ENCODE measurements at regions not wholly inside any gene's neighbourhood (a gene's known extent, or its start where the extent isn't known, plus 50 kb on each side); places are given as distances from the start of the nearest gene placed in this dataset.

DNA sequence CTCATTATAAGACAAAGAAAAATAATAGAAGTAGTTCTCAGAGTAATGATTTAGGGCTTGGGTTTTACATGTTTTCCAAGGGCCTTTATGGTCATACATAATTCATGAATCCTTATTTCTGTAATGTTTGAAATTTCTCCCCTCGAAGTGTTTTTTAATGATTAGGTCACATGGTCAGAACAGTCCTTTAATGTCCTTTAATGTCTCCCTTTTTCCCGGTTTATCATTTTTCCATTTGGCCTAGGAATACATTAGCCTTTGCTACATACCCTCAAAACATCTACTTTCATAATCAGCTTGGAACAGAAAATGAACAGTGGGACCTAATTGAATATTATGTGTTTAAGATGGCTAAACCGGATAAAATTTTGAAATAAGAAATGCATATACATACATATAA is 159.9 kb upstream of the ROBO2 start:
- Histone ChIP-seq H3K27me3 (ENCODE audit: control insufficient read depth in 1 of 2, insufficient read depth in 1 of 2, low read length in 2 of 2) (no peaks in the 10 kb centered on the region), H3K9ac (ENCODE audit: low read length) (no peak overlapping the region), H3K79me1 (replicated peaks; ENCODE audit: low read length, poor library complexity, severe bottlenecking) (no peaks in the 10 kb centered on the region), H4K8ac (ENCODE audit: low read length) (no peak overlapping the region), H2AK5ac (ENCODE audit: low read length, severe bottlenecking) (no peak overlapping the region), H3K18ac (ENCODE audit: low read depth in 1 of 2, low read length in 2 of 2) (no peak overlapping the region), H3K27ac (ENCODE audit: low read length, poor library complexity, severe bottlenecking) (no peak overlapping the region), H3K4ac (ENCODE audit: low read depth in 1 of 2, low read length in 2 of 2) (no peak overlapping the region), H2BK5ac (ENCODE audit: low read depth, low read length, poor library complexity, severe bottlenecking) (no peak overlapping the region), H2BK12ac (ENCODE audit: low read length in 2 of 2) (no peak overlapping the region), H3K14ac (ENCODE audit: low read length in 2 of 2) (no peak overlapping the region), H3K4me3 (ENCODE audit: insufficient read depth in 1 of 2, low read depth in 1 of 2, low read length in 2 of 2) (no peak overlapping the region), H4K91ac (ENCODE audit: low read length) (no peak overlapping the region), H3K4me1 (ENCODE audit: control insufficient read depth, insufficient read depth, low read depth, low read length) (no peaks in the 10 kb centered on the region), H2BK120ac (ENCODE audit: low read depth, low read length) (no peak overlapping the region), H3K4me2 (ENCODE audit: low read length, poor library complexity, severe bottlenecking) (no peak overlapping the region), H3K9me3 (ENCODE audit: control insufficient read depth, low read length) (no peaks in the 10 kb centered on the region), H2BK15ac (ENCODE audit: low read depth, poor library complexity, severe bottlenecking) (no peak overlapping the region), H3K23ac (ENCODE audit: low read length in 2 of 2) (no peak overlapping the region), H2AFZ (ENCODE audit: low read depth, low read length) (no peak overlapping the region), H3K36me3 (ENCODE audit: control insufficient read depth in 1 of 2, insufficient read depth in 2 of 2, low read depth in 1 of 2, low read length in 2 of 2) (no peaks in the 10 kb centered on the region)
- WGBS = 100% methylated on average over 2 of the region's 3 CpGs
- no peak for DNase-seq

DNA sequence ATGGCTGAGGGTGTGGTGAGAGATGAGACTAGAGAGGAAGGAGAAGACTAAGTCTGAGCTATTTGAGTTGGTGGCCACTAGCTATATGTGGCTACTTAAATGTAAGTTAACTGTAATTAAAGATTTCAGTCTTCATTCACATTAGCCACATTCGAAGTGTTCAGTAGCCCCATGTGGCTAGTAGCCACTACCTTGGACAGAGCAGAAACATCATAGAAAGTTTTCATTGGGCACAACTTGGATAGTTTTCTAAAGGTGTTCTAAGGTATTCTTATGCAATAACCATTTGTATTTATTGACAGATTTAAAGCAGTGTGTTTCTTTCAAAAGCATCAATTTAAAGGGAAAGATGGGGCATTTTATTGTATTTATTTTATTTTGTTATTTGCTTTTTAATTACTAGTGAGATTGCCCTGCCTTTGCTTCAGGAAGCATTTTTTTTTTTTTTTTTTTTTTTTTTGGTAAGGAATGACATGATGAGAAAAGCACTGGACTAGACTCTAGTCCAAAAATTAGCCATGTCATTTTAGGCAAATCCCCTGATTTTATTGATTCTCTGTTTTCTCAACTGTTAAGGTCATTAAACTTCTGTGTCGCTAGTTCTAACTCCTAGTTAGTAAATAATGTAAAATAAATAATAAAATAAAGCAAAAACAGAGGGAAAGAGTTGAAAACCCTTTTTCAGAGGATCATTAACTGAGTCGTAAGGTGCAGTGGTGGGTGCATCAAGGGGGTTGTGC is 153.0 kb upstream of the ROBO2 start:
- WGBS = 93% methylated on average over 2 of the region's 3 CpGs
- Histone ChIP-seq H3K4ac (ENCODE audit: low read depth in 1 of 2, low read length in 2 of 2) (no peak overlapping the region), H3K79me1 (replicated peaks; ENCODE audit: low read length, poor library complexity, severe bottlenecking) (no peaks in the 10 kb centered on the region), H2AK5ac (ENCODE audit: low read length, severe bottlenecking) (no peak overlapping the region), H2BK120ac (ENCODE audit: low read depth, low read length) (no peak overlapping the region), H2AFZ (ENCODE audit: low read depth, low read length) (no peak overlapping the region), H2BK12ac (ENCODE audit: low read length in 2 of 2) (no peak overlapping the region), H3K36me3 (ENCODE audit: control insufficient read depth in 1 of 2, insufficient read depth in 2 of 2, low read depth in 1 of 2, low read length in 2 of 2) (no peaks in the 10 kb centered on the region), H2BK5ac (ENCODE audit: low read depth, low read length, poor library complexity, severe bottlenecking) (no peak overlapping the region), H2BK15ac (ENCODE audit: low read depth, poor library complexity, severe bottlenecking) (no peak overlapping the region), H3K18ac (ENCODE audit: low read depth in 1 of 2, low read length in 2 of 2) (no peak overlapping the region), H3K14ac (ENCODE audit: low read length in 2 of 2) (no peak overlapping the region), H3K9ac (ENCODE audit: low read length) (no peak overlapping the region), H4K8ac (ENCODE audit: low read length) (no peak overlapping the region), H3K27me3 (ENCODE audit: control insufficient read depth in 1 of 2, insufficient read depth in 1 of 2, low read length in 2 of 2) (no peaks in the 10 kb centered on the region), H3K4me2 (ENCODE audit: low read length, poor library complexity, severe bottlenecking) (no peak overlapping the region), H3K4me1 (ENCODE audit: control insufficient read depth, insufficient read depth, low read depth, low read length) (no peaks in the 10 kb centered on the region), H3K9me3 (ENCODE audit: control insufficient read depth, low read length) (peaks cover 3% of the 10 kb centered on the region), H4K91ac (ENCODE audit: low read length) (no peak overlapping the region), H3K23ac (ENCODE audit: low read length in 2 of 2) (no peak overlapping the region), H3K27ac (ENCODE audit: low read length, poor library complexity, severe bottlenecking) (no peak overlapping the region), H3K4me3 (ENCODE audit: insufficient read depth in 1 of 2, low read depth in 1 of 2, low read length in 2 of 2) (no peak overlapping the region)
- DNase-seq = no peak

DNA sequence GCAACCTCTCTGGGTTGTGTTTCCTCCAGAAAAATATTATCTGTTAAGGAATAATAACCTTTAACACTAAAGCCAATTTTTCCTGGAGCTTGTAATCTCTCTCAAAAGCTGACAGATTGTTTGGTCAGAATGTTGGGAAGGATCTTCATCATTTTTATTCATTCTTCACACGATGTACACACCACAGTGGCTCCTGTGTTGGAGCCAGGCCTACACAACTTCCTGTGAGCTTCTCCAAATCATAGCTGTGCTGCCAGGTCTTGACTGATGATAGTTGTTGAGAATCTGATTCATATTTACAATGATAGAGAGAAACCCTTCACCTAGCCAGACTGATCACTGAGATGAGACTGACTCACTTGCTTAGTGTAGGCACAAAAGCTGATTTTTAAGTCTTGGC is 151.0 kb upstream of the ROBO2 start:
- Histone ChIP-seq H2AFZ (ENCODE audit: low read depth, low read length) (no peak overlapping the region), H4K91ac (ENCODE audit: low read length) (no peak overlapping the region), H3K4me1 (ENCODE audit: control insufficient read depth, insufficient read depth, low read depth, low read length) (no peaks in the 10 kb centered on the region), H3K27me3 (ENCODE audit: control insufficient read depth in 1 of 2, insufficient read depth in 1 of 2, low read length in 2 of 2) (no peaks in the 10 kb centered on the region), H2BK15ac (ENCODE audit: low read depth, poor library complexity, severe bottlenecking) (no peak overlapping the region), H3K36me3 (ENCODE audit: control insufficient read depth in 1 of 2, insufficient read depth in 2 of 2, low read depth in 1 of 2, low read length in 2 of 2) (no peaks in the 10 kb centered on the region), H3K23ac (ENCODE audit: low read length in 2 of 2) (no peak overlapping the region), H2AK5ac (ENCODE audit: low read length, severe bottlenecking) (no peak overlapping the region), H2BK120ac (ENCODE audit: low read depth, low read length) (no peak overlapping the region), H4K8ac (ENCODE audit: low read length) (no peak overlapping the region), H3K9ac (ENCODE audit: low read length) (no peak overlapping the region), H3K18ac (ENCODE audit: low read depth in 1 of 2, low read length in 2 of 2) (no peak overlapping the region), H3K4me3 (ENCODE audit: insufficient read depth in 1 of 2, low read depth in 1 of 2, low read length in 2 of 2) (no peak overlapping the region), H3K4me2 (ENCODE audit: low read length, poor library complexity, severe bottlenecking) (no peak overlapping the region), H3K9me3 (ENCODE audit: control insufficient read depth, low read length) (peaks cover 5% of the 10 kb centered on the region), H2BK12ac (ENCODE audit: low read length in 2 of 2) (no peak overlapping the region), H3K27ac (ENCODE audit: low read length, poor library complexity, severe bottlenecking) (no peak overlapping the region), H2BK5ac (ENCODE audit: low read depth, low read length, poor library complexity, severe bottlenecking) (no peak overlapping the region), H3K79me1 (replicated peaks; ENCODE audit: low read length, poor library complexity, severe bottlenecking) (no peaks in the 10 kb centered on the region), H3K14ac (ENCODE audit: low read length in 2 of 2) (no peak overlapping the region), H3K4ac (ENCODE audit: low read depth in 1 of 2, low read length in 2 of 2) (no peak overlapping the region)
- WGBS = no CpG with 5 or more reads among the region's 1 CpG
- DNase-seq = no peak

DNA sequence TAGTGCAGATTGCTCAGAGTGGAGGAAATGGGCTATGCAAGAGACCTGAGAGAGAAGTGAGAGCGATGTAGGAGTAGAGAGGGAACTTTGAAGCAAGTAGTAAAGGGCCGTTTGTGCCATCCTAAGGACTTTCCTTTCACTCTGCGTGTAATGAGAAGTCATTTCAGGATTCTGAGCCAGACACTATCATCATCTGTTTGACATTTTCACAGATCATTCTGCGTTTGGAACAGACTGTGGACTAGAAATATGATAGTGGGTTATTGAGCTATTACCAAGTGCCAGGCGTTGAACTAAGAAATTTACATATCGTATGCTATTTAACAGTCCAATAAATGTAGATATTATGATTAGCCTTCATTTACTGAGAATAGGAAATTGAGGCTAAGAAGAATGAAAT is 150.0 kb upstream of the ROBO2 start:
- Histone ChIP-seq H2BK12ac (ENCODE audit: low read length in 2 of 2) (no peak overlapping the region), H3K4me3 (ENCODE audit: insufficient read depth in 1 of 2, low read depth in 1 of 2, low read length in 2 of 2) (no peak overlapping the region), H3K18ac (ENCODE audit: low read depth in 1 of 2, low read length in 2 of 2) (no peak overlapping the region), H2AFZ (ENCODE audit: low read depth, low read length) (no peak overlapping the region), H3K27ac (ENCODE audit: low read length, poor library complexity, severe bottlenecking) (no peak overlapping the region), H3K36me3 (ENCODE audit: control insufficient read depth in 1 of 2, insufficient read depth in 2 of 2, low read depth in 1 of 2, low read length in 2 of 2) (no peaks in the 10 kb centered on the region), H3K4me2 (ENCODE audit: low read length, poor library complexity, severe bottlenecking) (no peak overlapping the region), H4K91ac (ENCODE audit: low read length) (no peak overlapping the region), H3K79me1 (replicated peaks; ENCODE audit: low read length, poor library complexity, severe bottlenecking) (no peaks in the 10 kb centered on the region), H2BK120ac (ENCODE audit: low read depth, low read length) (no peak overlapping the region), H3K23ac (ENCODE audit: low read length in 2 of 2) (no peak overlapping the region), H3K9me3 (ENCODE audit: control insufficient read depth, low read length) (peaks cover 5% of the 10 kb centered on the region), H4K8ac (ENCODE audit: low read length) (no peak overlapping the region), H3K4ac (ENCODE audit: low read depth in 1 of 2, low read length in 2 of 2) (no peak overlapping the region), H3K27me3 (ENCODE audit: control insufficient read depth in 1 of 2, insufficient read depth in 1 of 2, low read length in 2 of 2) (no peaks in the 10 kb centered on the region), H3K9ac (ENCODE audit: low read length) (no peak overlapping the region), H2BK5ac (ENCODE audit: low read depth, low read length, poor library complexity, severe bottlenecking) (no peak overlapping the region), H3K14ac (ENCODE audit: low read length in 2 of 2) (no peak overlapping the region), H2AK5ac (ENCODE audit: low read length, severe bottlenecking) (no peak overlapping the region), H3K4me1 (ENCODE audit: control insufficient read depth, insufficient read depth, low read depth, low read length) (no peaks in the 10 kb centered on the region), H2BK15ac (ENCODE audit: low read depth, poor library complexity, severe bottlenecking) (no peak overlapping the region)
- no peak for DNase-seq
- WGBS = 89% methylated on average over 3 of the region's 6 CpGs

All from mesenchymal stem cell (in vitro differentiated cells and primary cell).